IMR-90 (cell line): ENCODE measurements at regions not wholly inside any gene's neighbourhood (a gene's known extent, or its start where the extent isn't known, plus 50 kb on each side); places are given as distances from the start of the nearest gene placed in this dataset.

Source experiments
- ATAC-seq: fragments of 200-7000 bp; cut with Tn5 transposase; 2 replicates; pipeline ENCODE4 v1.9.1; 2020; ENCODE audit warnings: low read depth, mild to moderate bottlenecking, moderate library complexity
- BruUV-seq: library from RNA; stranded (reverse); fragments of 400-500 nt; replicated peaks from 2 replicates; lab custom pipeline; 2021; lab: Mats Ljungman, UMichigan
- CTCF ChIA-PET: fragments of 300-600 bp; formaldehyde crosslinking; extraction: SDS; loops from one replicate; lab custom pipeline; 2021; ENCODE audit warnings: antibody characterized with exemption; lab: Yijun Ruan, JAX
- POLR2A ChIA-PET: fragments of 300-600 bp; sonication (Branson Sonifier 250); formaldehyde crosslinking; loops from one replicate; lab custom pipeline; 2022; ENCODE audit warnings: antibody characterized with exemption; ENCODE audit not compliant: unreplicated experiment; lab: Charles Lee
- DNase-seq: peaks from one replicate; pipeline ENCODE4 v3.0.0; 2013
- H2AFZ ChIP-seq: replicated peaks from 2 replicates; pipeline ENCODE3; 2013; ENCODE audit warnings: low read length, mild to moderate bottlenecking; ENCODE audit not compliant: poor library complexity
- H2AK5ac ChIP-seq: 2 replicates; pipeline ENCODE4 v1.6.1; 2013; ENCODE audit warnings: low read depth, low read length, inconsistent platforms
- H2AK9ac ChIP-seq: replicated peaks from 2 replicates; pipeline ENCODE3; 2013; ENCODE audit warnings: mild to moderate bottlenecking, low read depth, low read length, moderate library complexity; ENCODE audit not compliant: poor library complexity
- H2BK120ac ChIP-seq: 2 replicates; pipeline ENCODE4 v1.6.1; 2013; ENCODE audit warnings: low read depth, low read length, inconsistent platforms
- H2BK15ac ChIP-seq: 3 replicates; pipeline ENCODE4 v1.6.1; 2013; ENCODE audit warnings: low read depth, low read length, inconsistent platforms
- H2BK20ac ChIP-seq: 2 replicates; pipeline ENCODE4 v1.6.1; 2013; ENCODE audit warnings: low read depth, mild to moderate bottlenecking, inconsistent platforms, low read length, moderate library complexity
- H2BK5ac ChIP-seq: 2 replicates; pipeline ENCODE4 v1.6.1; 2013; ENCODE audit warnings: mild to moderate bottlenecking, low read depth, low read length, inconsistent platforms; ENCODE audit not compliant: poor library complexity, severe bottlenecking
- H3K14ac ChIP-seq: replicated peaks from 2 replicates; pipeline ENCODE4 v1.6.1; 2013; ENCODE audit warnings: low read depth, low read length, inconsistent platforms
- H3K18ac ChIP-seq: 2 replicates; pipeline ENCODE4 v1.6.1; 2013; ENCODE audit warnings: low read depth, low read length, control low read depth
- H3K23ac ChIP-seq: 2 replicates; pipeline ENCODE4 v1.6.1; 2013; ENCODE audit warnings: low read depth, low read length, inconsistent platforms
- H3K27ac ChIP-seq: 2 replicates; pipeline ENCODE4 v1.5.1; 2013; ENCODE audit warnings: mild to moderate bottlenecking, control low read depth, low read length; ENCODE audit not compliant: insufficient read depth
- H3K27me3 ChIP-seq: 2 replicates; pipeline ENCODE4 v1.6.1; 2013; ENCODE audit warnings: low read length; ENCODE audit not compliant: control insufficient read depth, insufficient read depth
- H3K36me3 ChIP-seq: 2 replicates; pipeline ENCODE4 v1.6.1; 2013; ENCODE audit warnings: low read length, mixed read lengths; ENCODE audit not compliant: control insufficient read depth, insufficient read depth
- H3K4ac ChIP-seq: 2 replicates; pipeline ENCODE4 v1.6.1; 2013; ENCODE audit warnings: low read depth, low read length, inconsistent platforms
- H3K4me1 ChIP-seq: 2 replicates; pipeline ENCODE4 v1.6.1; 2013; ENCODE audit warnings: low read length, mixed read lengths; ENCODE audit not compliant: control insufficient read depth, insufficient read depth
- H3K4me2 ChIP-seq: 2 replicates; pipeline ENCODE4 v1.6.1; 2013; ENCODE audit warnings: low read depth, mild to moderate bottlenecking, control low read depth, low read length, moderate library complexity
- H3K4me3 ChIP-seq: 2 replicates; pipeline ENCODE4 v1.5.1; 2013; ENCODE audit warnings: low read depth, mild to moderate bottlenecking, control low read depth, low read length, moderate library complexity; ENCODE audit not compliant: insufficient read depth
- H3K56ac ChIP-seq: 2 replicates; pipeline ENCODE4 v1.6.1; 2013; ENCODE audit warnings: low read length, inconsistent platforms; ENCODE audit not compliant: insufficient read depth; ENCODE audit errors: extremely low read depth
- H3K79me1 ChIP-seq, 2 experiments: 2 replicates each; pipeline ENCODE4 v1.6.1; 2013; ENCODE audit warnings: low read length in 2 of 2, inconsistent platforms in 1 of 2, low read depth in 1 of 2
- H3K9ac ChIP-seq: 2 replicates; pipeline ENCODE4 v1.6.1; 2013; ENCODE audit warnings: low read depth, low read length, control low read depth
- H3K9me1 ChIP-seq: 2 replicates; pipeline ENCODE4 v1.6.1; 2013; ENCODE audit warnings: low read length, inconsistent platforms; ENCODE audit not compliant: insufficient read depth
- H3K9me3 ChIP-seq: 2 replicates; pipeline ENCODE4 v1.6.1; 2013; ENCODE audit warnings: low read length; ENCODE audit not compliant: control insufficient read depth, insufficient read depth
- H4K20me1 ChIP-seq: 2 replicates; pipeline ENCODE4 v1.6.1; 2013; ENCODE audit warnings: low read length, inconsistent platforms; ENCODE audit not compliant: insufficient read depth
- H4K5ac ChIP-seq: 2 replicates; pipeline ENCODE4 v1.6.1; 2013; ENCODE audit warnings: mild to moderate bottlenecking, low read depth, low read length, control low read depth
- H4K8ac ChIP-seq, 2 experiments: 2 replicates each; pipeline ENCODE4 v1.6.1; 2013; ENCODE audit warnings: low read depth in 2 of 2, low read length in 2 of 2, control low read depth in 1 of 2, inconsistent platforms in 1 of 2
- H4K91ac ChIP-seq: 2 replicates; pipeline ENCODE4 v1.6.1; 2013; ENCODE audit warnings: low read depth, low read length, inconsistent platforms; ENCODE audit not compliant: insufficient read depth
- BHLHE40 ChIP-seq: fragments of 150-350 bp; IDR thresholded peaks from 2 replicates; pipeline ENCODE4 v1.6.1; 2016; ENCODE audit warnings: mild to moderate bottlenecking, low read depth, low read length
- CEBPB ChIP-seq: IDR thresholded peaks from 2 replicates; pipeline ENCODE4 v1.6.1; 2012; ENCODE audit warnings: low read depth, low read length, improper control_type of control experiment
- CHD1 ChIP-seq: IDR thresholded peaks from 2 replicates; pipeline ENCODE4 v1.6.1; 2012; ENCODE audit warnings: low read depth, low read length, improper control_type of control experiment
- FOS ChIP-seq: fragments of 150-350 bp; IDR thresholded peaks from 2 replicates; pipeline ENCODE4 v1.6.1; 2016; ENCODE audit warnings: low read depth, low read length
- MAZ ChIP-seq: IDR thresholded peaks from 2 replicates; pipeline ENCODE4 v1.6.1; 2012; ENCODE audit warnings: low read depth, mild to moderate bottlenecking, low read length, improper control_type of control experiment, moderate library complexity, borderline replicate concordance
- MXI1 ChIP-seq: IDR thresholded peaks from 2 replicates; pipeline ENCODE4 v1.6.1; 2012; ENCODE audit warnings: low read depth, mild to moderate bottlenecking, low read length, moderate library complexity, borderline replicate concordance
- NFE2L2 ChIP-seq: fragments of 150-350 bp; IDR thresholded peaks from 2 replicates; pipeline ENCODE4 v1.6.1; 2016; ENCODE audit warnings: low read depth, mild to moderate bottlenecking, low read length
- POLR2A ChIP-seq: IDR thresholded peaks from 2 replicates; pipeline ENCODE4 v1.6.1; 2012; ENCODE audit warnings: mild to moderate bottlenecking, low read depth, low read length
- RAD21 ChIP-seq: IDR thresholded peaks from 2 replicates; pipeline ENCODE4 v1.6.1; 2012; ENCODE audit warnings: low read length, improper control_type of control experiment
- RCOR1 ChIP-seq: IDR thresholded peaks from 2 replicates; pipeline ENCODE4 v1.6.1; 2012; ENCODE audit warnings: mild to moderate bottlenecking, low read length, improper control_type of control experiment; ENCODE audit not compliant: insufficient replicate concordance
- RFX5 ChIP-seq: IDR thresholded peaks from 2 replicates; pipeline ENCODE4 v1.8.0; 2012; ENCODE audit warnings: low read depth, mild to moderate bottlenecking, low read length, moderate library complexity
- SMC3 ChIP-seq: fragments of 150-350 bp; IDR thresholded peaks from 2 replicates; pipeline ENCODE4 v1.6.1; 2016; ENCODE audit warnings: low read depth, mild to moderate bottlenecking, antibody characterized with exemption, low read length, moderate library complexity
- WGBS, 2 experiments: methylation state at CpG; one replicate each; pipeline versions ENCODE4 v1.1.5 to v1.1.7; 2013; ENCODE audit warnings: missing lambda C conversion rate in 2 of 2; ENCODE audit not compliant: insufficient read length in 1 of 2; ENCODE audit errors: extremely low coverage in 2 of 2; 5-methylcytosine and 5-hydroxymethylcytosine counted together
- dilution Hi-C: fragments of 300-500 bp; cut with HindIII; formaldehyde crosslinking; loops from one replicate; pipeline ENCODE4 v1.14.3; 2018; ENCODE audit warnings: low sequenced_read_pairs; ENCODE audit not compliant: unreplicated experiment
- in situ Hi-C: fragments of 300-500 bp; cut with MboI; formaldehyde crosslinking; loops from 3 replicates; pipeline ENCODE4 v1.14.3; 2019; ENCODE audit warnings: low sequenced_read_pairs, inconsistent platforms, mixed read lengths
- intact Hi-C: fragments of 100-400 bp; cut with micrococcal nuclease; formaldehyde crosslinking; loops from 2 replicates; pipeline ENCODE4 v1.10.0; 2022
- TF ChIP-seq, protein P1 (sequence below): fragments of 150-350 bp; IDR thresholded peaks from 2 replicates; pipeline ENCODE4 v1.6.1; 2016; ENCODE audit warnings: low read depth, mild to moderate bottlenecking, low read length, moderate library complexity, borderline replicate concordance

DNA sequence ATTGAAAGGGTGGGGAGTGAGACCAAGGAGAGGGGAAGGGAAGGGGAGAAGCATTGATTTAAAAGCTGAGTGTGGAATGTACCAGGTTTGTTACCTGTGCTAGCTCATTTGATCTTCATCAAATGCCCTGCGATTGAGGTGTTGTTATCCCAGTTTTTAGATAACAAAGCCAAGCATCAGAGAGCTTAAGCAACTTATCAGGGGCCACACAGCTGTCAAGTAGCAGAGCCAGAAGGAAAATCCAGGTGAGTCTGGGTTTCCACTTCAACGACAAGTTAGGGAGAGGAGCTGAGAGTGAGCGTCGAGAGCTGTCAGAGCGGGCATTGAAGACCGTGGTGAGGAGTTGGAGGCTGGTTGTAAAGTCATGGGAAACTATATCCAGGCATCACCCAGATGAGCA is 146.9 kb upstream of the IRF2BP2 start:
- H3K23ac ChIP-seq = no peak overlapping the region
- H2BK5ac ChIP-seq = no peak overlapping the region
- POLR2A ChIA-PET = interaction anchor here (0.6 kb wide), 1 partner anchor 157 kb away, joined by 9 read pairs; no protein-coding TSS in a partner anchor
- intact Hi-C loops = no loop called here
- H3K4me1 ChIP-seq = peaks cover 11% of the 10 kb centered on the region
- no peaks in the 10 kb centered on the region for H3K9me3 ChIP-seq
- no peak overlapping the region for H2AK9ac ChIP-seq
- ATAC-seq (no peak), DNase-seq (no peak)
- TF ChIP-seq BHLHE40 = no peak
- TF ChIP-seq MXI1 = no peak
- no peak for TF ChIP-seq RFX5
- TF ChIP-seq NFE2L2 = no peak
- TF ChIP-seq, protein P1, sequence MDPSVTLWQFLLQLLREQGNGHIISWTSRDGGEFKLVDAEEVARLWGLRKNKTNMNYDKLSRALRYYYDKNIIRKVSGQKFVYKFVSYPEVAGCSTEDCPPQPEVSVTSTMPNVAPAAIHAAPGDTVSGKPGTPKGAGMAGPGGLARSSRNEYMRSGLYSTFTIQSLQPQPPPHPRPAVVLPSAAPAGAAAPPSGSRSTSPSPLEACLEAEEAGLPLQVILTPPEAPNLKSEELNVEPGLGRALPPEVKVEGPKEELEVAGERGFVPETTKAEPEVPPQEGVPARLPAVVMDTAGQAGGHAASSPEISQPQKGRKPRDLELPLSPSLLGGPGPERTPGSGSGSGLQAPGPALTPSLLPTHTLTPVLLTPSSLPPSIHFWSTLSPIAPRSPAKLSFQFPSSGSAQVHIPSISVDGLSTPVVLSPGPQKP = no peak
- TF ChIP-seq RCOR1 = no peak
- no peak for TF ChIP-seq SMC3
- no peak for TF ChIP-seq POLR2A
- TF ChIP-seq FOS = no peak
- no peak for TF ChIP-seq MAZ
- no peak for TF ChIP-seq RAD21
- TF ChIP-seq CEBPB = no peak
- TF ChIP-seq CHD1 = no peak
- in situ Hi-C loops = no loop called here
- H3K27me3 ChIP-seq = no peaks in the 10 kb centered on the region
- H2AK5ac ChIP-seq = peak overlapping the region; percentile 63
- H4K91ac ChIP-seq = no peak overlapping the region; the same call in 1 of the 2 replicates
- no peaks in the 10 kb centered on the region for H3K36me3 ChIP-seq
- H2AFZ ChIP-seq = no peak overlapping the region
- H2BK15ac ChIP-seq = peak overlapping the region; percentile 54; the same call in 2 of the 3 replicates
- H3K4me3 ChIP-seq = no peak overlapping the region
- no peak overlapping the region for H3K56ac ChIP-seq
- no peak overlapping the region for H2BK120ac ChIP-seq
- H3K4me2 ChIP-seq = no peak overlapping the region
- H4K20me1 ChIP-seq = no peaks in the 10 kb centered on the region
- H3K27ac ChIP-seq = no peak overlapping the region
- H3K4ac ChIP-seq = no peak overlapping the region
- 0 out of 2 replicates have a peak overlapping the region, but pooled peaks have one; percentile 42 for H2BK20ac ChIP-seq
- H3K79me1 ChIP-seq = no peaks in the 10 kb centered on the region
- H3K14ac ChIP-seq = no peak overlapping the region
- no peak overlapping the region for H4K5ac ChIP-seq
- H3K9ac ChIP-seq = no peak overlapping the region
- CTCF ChIA-PET = no interaction called here
- 100% methylated on average over 1 of the region's 6 CpGs; no CpG with 5 or more reads in 1 of the 2 experiments for WGBS, 2 experiments
- H3K18ac ChIP-seq = no peak overlapping the region
- H3K9me1 ChIP-seq = peaks cover 3% of the 10 kb centered on the region; the same call in 1 of the 2 replicates
- BruUV-seq = no TSS peak
- dilution Hi-C loops = no loop called here
- H4K8ac ChIP-seq = no peak overlapping the region
